Neural progenitor cell (in vitro differentiated cells): ENCODE measurements at regions not wholly inside any gene's neighbourhood (a gene's known extent, or its start where the extent isn't known, plus 50 kb on each side); places are given as distances from the start of the nearest gene placed in this dataset.

Experiments
- DNase-seq: peaks from one replicate; pipeline ENCODE4 v3.0.0-alpha.2; 2016; ENCODE audit warnings: low spot score
- H2AFZ ChIP-seq: fragments of 200-600 bp; sonication (generic); replicated peaks from 2 replicates; pipeline ENCODE4 v1.6.1; 2016; ENCODE audit warnings: antibody characterized with exemption
- H3F3A ChIP-seq: fragments of 200-600 bp; sonication (generic); 2 replicates; pipeline ENCODE4 v1.6.1; 2016; ENCODE audit warnings: antibody characterized with exemption, low read depth
- H3K27ac ChIP-seq: fragments of 200-600 bp; sonication (generic); 2 replicates; pipeline ENCODE4 v1.5.1; 2016; ENCODE audit warnings: mild to moderate bottlenecking
- H3K27me3 ChIP-seq: fragments of 200-600 bp; sonication (generic); 2 replicates; pipeline ENCODE4 v1.6.1; 2016; ENCODE audit warnings: mild to moderate bottlenecking, moderate library complexity
- H3K36me3 ChIP-seq: fragments of 200-600 bp; sonication (generic); 2 replicates; pipeline ENCODE4 v1.5.1; 2016
- H3K4me1 ChIP-seq: fragments of 200-600 bp; sonication (generic); 2 replicates; pipeline ENCODE4 v1.6.1; 2016; ENCODE audit warnings: mixed run types
- H3K4me2 ChIP-seq: fragments of 200-600 bp; sonication (generic); 2 replicates; pipeline ENCODE4 v1.6.1; 2016
- H3K4me3 ChIP-seq: fragments of 200-600 bp; sonication (generic); 2 replicates; pipeline ENCODE4 v1.5.1; 2016
- H3K79me2 ChIP-seq: fragments of 200-600 bp; sonication (generic); 2 replicates; pipeline ENCODE4 v1.6.1; 2016; ENCODE audit warnings: low read depth
- H3K9ac ChIP-seq: fragments of 200-600 bp; sonication (generic); 2 replicates; pipeline ENCODE4 v1.6.1; 2016
- H3K9me3 ChIP-seq: fragments of 200-600 bp; sonication (generic); 2 replicates; pipeline ENCODE4 v1.5.1; 2016; ENCODE audit warnings: low read depth
- H4K20me1 ChIP-seq: fragments of 200-600 bp; sonication (generic); 2 replicates; pipeline ENCODE4 v1.6.1; 2016; ENCODE audit warnings: low read depth
- H3K27ac Mint-ChIP-seq: 3 replicates; pipeline ENCODE4 v1.8.0; 2021; ENCODE audit warnings: mixed read lengths
- H3K27me3 Mint-ChIP-seq: 2 replicates; pipeline ENCODE4 v1.8.0; 2022; ENCODE audit warnings: low read depth, mild to moderate bottlenecking, inconsistent platforms, moderate library complexity, mixed read lengths; ENCODE audit not compliant: insufficient read depth
- H3K36me3 Mint-ChIP-seq: 3 replicates; pipeline ENCODE4 v1.8.0; 2021; ENCODE audit warnings: mixed read lengths
- H3K4me1 Mint-ChIP-seq: 3 replicates; pipeline ENCODE4 v1.8.0; 2021; ENCODE audit warnings: mixed read lengths
- H3K4me3 Mint-ChIP-seq: 3 replicates; pipeline ENCODE4 v1.8.0; 2021; ENCODE audit warnings: mild to moderate bottlenecking, moderate library complexity, mixed read lengths
- H3K9me3 Mint-ChIP-seq: 3 replicates; pipeline ENCODE4 v1.8.0; 2020; ENCODE audit warnings: mixed read lengths
- CTCF ChIP-seq: fragments of 200-600 bp; sonication (generic); IDR thresholded peaks from 2 replicates; pipeline ENCODE4 v1.5.1; 2017; ENCODE audit warnings: antibody characterized with exemption, mild to moderate bottlenecking
- EZH2 ChIP-seq: fragments of 200-600 bp; sonication (generic); IDR thresholded peaks from 2 replicates; pipeline ENCODE4 v1.6.1; 2017; ENCODE audit warnings: antibody characterized with exemption, mild to moderate bottlenecking, moderate library complexity
- EZH2phosphoT487 ChIP-seq: fragments of 200-600 bp; sonication (generic); IDR thresholded peaks from 2 replicates; pipeline ENCODE4 v1.6.1; 2017; ENCODE audit warnings: antibody characterized with exemption

GRCh38 chr12:124456652-124457152, 110.7 kb downstream of the NCOR2 start:
- Mint-ChIP-seq H3K4me1 (peaks cover 21% of the 10 kb centered on the region), H3K4me3 (no peak overlapping the region), H3K36me3 (peaks cover 15% of the 10 kb centered on the region), H3K27ac (no peak overlapping the region), H3K27me3 (peaks cover 8% of the 10 kb centered on the region), H3K9me3 (no peaks in the 10 kb centered on the region)
- Histone ChIP-seq H3K27me3 (no peaks in the 10 kb centered on the region), H3K4me3 (no peak overlapping the region), H4K20me1 (peaks cover 53% of the 10 kb centered on the region), H3K36me3 (no peaks in the 10 kb centered on the region), H3K4me2 (no peak overlapping the region), H3F3A (no peaks in the 10 kb centered on the region), H3K79me2 (peaks cover 4% of the 10 kb centered on the region), H3K4me1 (peaks cover 23% of the 10 kb centered on the region), H3K27ac (no peak overlapping the region), H3K9ac (no peak overlapping the region), H3K9me3 (no peaks in the 10 kb centered on the region), H2AFZ (no peak overlapping the region)
- TF ChIP-seq EZH2 (no peak), EZH2phosphoT487 (no peak), CTCF (no peak)
- no peak for DNase-seq

GRCh38 chr12:124456133-124456651, 111.2 kb downstream of the NCOR2 start:
- no peaks in the 10 kb centered on the region for H3K9me3 ChIP-seq
- H3K9ac ChIP-seq = no peak overlapping the region
- peaks cover 15% of the 10 kb centered on the region for H3K36me3 Mint-ChIP-seq
- H3K9me3 Mint-ChIP-seq = no peaks in the 10 kb centered on the region
- no peaks in the 10 kb centered on the region for H3F3A ChIP-seq
- no peak for TF ChIP-seq EZH2
- TF ChIP-seq EZH2phosphoT487 = no peak
- no peak for TF ChIP-seq CTCF
- no peak overlapping the region for H2AFZ ChIP-seq
- no peaks in the 10 kb centered on the region for H3K27me3 ChIP-seq
- peaks cover 52% of the 10 kb centered on the region for H4K20me1 ChIP-seq
- H3K4me2 ChIP-seq = no peak overlapping the region
- no peak overlapping the region for H3K4me3 Mint-ChIP-seq
- H3K4me1 ChIP-seq = peaks cover 23% of the 10 kb centered on the region
- H3K4me3 ChIP-seq = no peak overlapping the region
- no peak for DNase-seq
- H3K27me3 Mint-ChIP-seq = peaks cover 4% of the 10 kb centered on the region
- no peak overlapping the region for H3K27ac Mint-ChIP-seq
- H3K4me1 Mint-ChIP-seq = peaks cover 19% of the 10 kb centered on the region
- H3K79me2 ChIP-seq = no peaks in the 10 kb centered on the region
- no peaks in the 10 kb centered on the region for H3K36me3 ChIP-seq
- no peak overlapping the region for H3K27ac ChIP-seq

- Histone ChIP-seq H3K79me2 (no peaks in the 10 kb centered on the region), H3K4me3 (no peak overlapping the region), H3K9me3 (no peaks in the 10 kb centered on the region), H3K9ac (no peak overlapping the region), H3K4me2 (no peak overlapping the region), H3K27me3 (no peaks in the 10 kb centered on the region), H3K36me3 (no peaks in the 10 kb centered on the region), H3K27ac (no peak overlapping the region), H3F3A (no peaks in the 10 kb centered on the region), H2AFZ (no peak overlapping the region), H3K4me1 (peaks cover 23% of the 10 kb centered on the region), H4K20me1 (peaks cover 43% of the 10 kb centered on the region)
- no peak for DNase-seq
- TF ChIP-seq EZH2 (no peak), EZH2phosphoT487 (no peak), CTCF (no peak)
- H3K9me3 Mint-ChIP-seq = no peaks in the 10 kb centered on the region
- H3K36me3 Mint-ChIP-seq = peaks cover 15% of the 10 kb centered on the region
- no peak overlapping the region for H3K4me3 Mint-ChIP-seq
- H3K27me3 Mint-ChIP-seq = peaks cover 4% of the 10 kb centered on the region
- no peak overlapping the region for H3K27ac Mint-ChIP-seq
- H3K4me1 Mint-ChIP-seq = peaks cover 26% of the 10 kb centered on the region
Observed at GRCh38 chr12:124455336-124455735, 112.1 kb downstream of the NCOR2 start.
